Sigmoid colon (tissue), 6 donors: ENCODE measurements at regions not wholly inside any gene's neighbourhood (a gene's known extent, or its start where the extent isn't known, plus 50 kb on each side); places are given as distances from the start of the nearest gene placed in this dataset.

Experiments
- DNase-seq: peaks from one replicate; pipeline ENCODE4 v3.0.0-alpha.2; 2019
- H3K27ac ChIP-seq, 4 donors: fragments of 200-600 bp; sonication (generic); one replicate each; pipeline ENCODE4 v1.5.1; 2016 to 2019; ENCODE audit warnings: mild to moderate bottlenecking in 1 of 4
- H3K27me3 ChIP-seq, 3 donors: fragments of 200-600 bp; sonication (generic); one replicate each; pipeline ENCODE4 v1.5.1; 2019; ENCODE audit warnings: mild to moderate bottlenecking in 1 of 3
- H3K36me3 ChIP-seq, 4 donors: fragments of 200-600 bp; sonication (generic); one replicate each; pipeline ENCODE4 v1.5.1; 2016 to 2019
- H3K4me1 ChIP-seq, 4 donors: fragments of 200-600 bp; sonication (generic); one replicate each; pipeline ENCODE4 v1.5.1; 2017 to 2019
- H3K4me3 ChIP-seq, 4 donors: fragments of 200-600 bp; sonication (generic); one replicate each; pipeline ENCODE4 v1.5.1; 2017 to 2019; ENCODE audit warnings: mild to moderate bottlenecking in 2 of 4, moderate library complexity in 1 of 4
- H3K9me3 ChIP-seq, 4 donors: fragments of 200-600 bp in 3 of 4; sonication (generic) in 3 of 4; one replicate each; pipeline versions ENCODE4 v1.5.1 to v1.6.1; 2013 to 2019
- EP300 ChIP-seq, 4 donors: sonication (generic); formaldehyde crosslinking; IDR thresholded peaks; one replicate each; pipeline ENCODE4 v1.6.1; 2017; ENCODE audit warnings: antibody characterized with exemption in 4 of 4
- POLR2A ChIP-seq, 2 donors: fragments of 450-650 bp; IDR thresholded peaks; one replicate each; pipeline ENCODE4 v1.6.1; 2016; ENCODE audit warnings: antibody characterized with exemption in 2 of 2, mild to moderate bottlenecking in 2 of 2, moderate library complexity in 2 of 2
- POLR2AphosphoS5 ChIP-seq, 4 donors: sonication (generic); formaldehyde crosslinking; IDR thresholded peaks; one replicate each; pipeline ENCODE4 v1.6.1; 2017; ENCODE audit warnings: antibody characterized with exemption in 4 of 4
- WGBS, 2 donors: extraction: QIAGEN DNeasy Blood & Tissue Kit; methylation state at CpG; one replicate each; pipeline ENCODE4 v1.1.7; 2013; 5-methylcytosine and 5-hydroxymethylcytosine counted together
- intact Hi-C: fragments of 100-400 bp; cut with DNase I; formaldehyde crosslinking; loops from one replicate; pipeline ENCODE4 v1.15.1; 2023
- TF ChIP-seq, protein P1 (sequence below), 4 experiments: fragments of 450-650 bp in 3 of 4; fragments of 200-600 bp in 1 of 4; IDR thresholded peaks; one replicate each; pipeline ENCODE4 v1.5.1; 2016 to 2019; ENCODE audit warnings: antibody characterized with exemption in 4 of 4, mild to moderate bottlenecking in 3 of 4, moderate library complexity in 2 of 4
- donor health status: healthy with polysubstance abuse.
- donor health status: healthy.

- peaks cover 0 to 3% (median 0%) of the 10 kb centered on the region in 4 donors for H3K4me1 ChIP-seq
- no peak for TF ChIP-seq POLR2A (IDR thresholded peaks at IDR 0.05)
- no peak for TF ChIP-seq EP300 (IDR thresholded peaks at IDR 0.05)
- TF ChIP-seq POLR2AphosphoS5 (IDR thresholded peaks at IDR 0.05) = no peak
- TF ChIP-seq, protein P1, sequence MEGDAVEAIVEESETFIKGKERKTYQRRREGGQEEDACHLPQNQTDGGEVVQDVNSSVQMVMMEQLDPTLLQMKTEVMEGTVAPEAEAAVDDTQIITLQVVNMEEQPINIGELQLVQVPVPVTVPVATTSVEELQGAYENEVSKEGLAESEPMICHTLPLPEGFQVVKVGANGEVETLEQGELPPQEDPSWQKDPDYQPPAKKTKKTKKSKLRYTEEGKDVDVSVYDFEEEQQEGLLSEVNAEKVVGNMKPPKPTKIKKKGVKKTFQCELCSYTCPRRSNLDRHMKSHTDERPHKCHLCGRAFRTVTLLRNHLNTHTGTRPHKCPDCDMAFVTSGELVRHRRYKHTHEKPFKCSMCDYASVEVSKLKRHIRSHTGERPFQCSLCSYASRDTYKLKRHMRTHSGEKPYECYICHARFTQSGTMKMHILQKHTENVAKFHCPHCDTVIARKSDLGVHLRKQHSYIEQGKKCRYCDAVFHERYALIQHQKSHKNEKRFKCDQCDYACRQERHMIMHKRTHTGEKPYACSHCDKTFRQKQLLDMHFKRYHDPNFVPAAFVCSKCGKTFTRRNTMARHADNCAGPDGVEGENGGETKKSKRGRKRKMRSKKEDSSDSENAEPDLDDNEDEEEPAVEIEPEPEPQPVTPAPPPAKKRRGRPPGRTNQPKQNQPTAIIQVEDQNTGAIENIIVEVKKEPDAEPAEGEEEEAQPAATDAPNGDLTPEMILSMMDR (IDR thresholded peaks at IDR 0.05) = no peak
- intact Hi-C loops = no loop called here
- 93 to 96% methylated on average over 21 of the region's 21 CpGs for WGBS, 2 donors
- no peaks in the 10 kb centered on the region for H3K27me3 ChIP-seq
- H3K4me3 ChIP-seq = no peak overlapping the region
- DNase-seq = no peak
- no peak overlapping the region for H3K27ac ChIP-seq
- no peaks in the 10 kb centered on the region for H3K36me3 ChIP-seq
- H3K9me3 ChIP-seq = no peaks in the 10 kb centered on the region
Observed at GRCh38 chr6:163640641-163641040, 226.1 kb downstream of the QKI start.

DNA sequence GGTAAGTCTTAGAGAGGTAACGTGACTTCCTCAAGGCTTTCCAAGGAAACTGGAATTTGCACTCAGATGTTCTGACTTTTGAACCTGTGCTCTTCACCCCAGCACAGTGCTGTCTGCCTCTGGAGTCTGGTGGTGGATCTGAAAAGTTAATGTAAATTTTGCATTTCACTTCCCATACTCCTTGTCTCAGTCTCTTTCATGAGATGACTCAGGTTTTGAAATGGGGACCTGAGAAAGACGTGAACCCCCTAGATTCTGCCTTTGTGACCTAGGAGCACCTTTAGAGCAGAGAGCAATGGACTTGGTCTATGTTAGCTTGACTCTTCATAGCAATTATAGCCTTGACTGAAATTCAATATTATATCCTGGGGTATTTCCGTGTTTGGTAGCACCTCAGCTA is 223.0 kb downstream of the QKI start:
- H3K4me3 ChIP-seq = no peak overlapping the region
- H3K4me1 ChIP-seq = no peaks in the 10 kb centered on the region
- H3K36me3 ChIP-seq = no peaks in the 10 kb centered on the region
- WGBS, 2 donors = 51 to 70% methylated on average over 3 of the region's 3 CpGs
- intact Hi-C loops = no loop called here
- no peak for TF ChIP-seq POLR2AphosphoS5 (IDR thresholded peaks at IDR 0.05)
- no peak for TF ChIP-seq POLR2A (IDR thresholded peaks at IDR 0.05)
- no peak for TF ChIP-seq EP300 (IDR thresholded peaks at IDR 0.05)
- TF ChIP-seq, protein P1 (IDR thresholded peaks at IDR 0.05) = no peak
- no peak for DNase-seq
- no peak overlapping the region for H3K27ac ChIP-seq
- no peaks in the 10 kb centered on the region for H3K9me3 ChIP-seq
- peaks cover 0 to 5% (median 0%) of the 10 kb centered on the region in 3 donors for H3K27me3 ChIP-seq

DNA sequence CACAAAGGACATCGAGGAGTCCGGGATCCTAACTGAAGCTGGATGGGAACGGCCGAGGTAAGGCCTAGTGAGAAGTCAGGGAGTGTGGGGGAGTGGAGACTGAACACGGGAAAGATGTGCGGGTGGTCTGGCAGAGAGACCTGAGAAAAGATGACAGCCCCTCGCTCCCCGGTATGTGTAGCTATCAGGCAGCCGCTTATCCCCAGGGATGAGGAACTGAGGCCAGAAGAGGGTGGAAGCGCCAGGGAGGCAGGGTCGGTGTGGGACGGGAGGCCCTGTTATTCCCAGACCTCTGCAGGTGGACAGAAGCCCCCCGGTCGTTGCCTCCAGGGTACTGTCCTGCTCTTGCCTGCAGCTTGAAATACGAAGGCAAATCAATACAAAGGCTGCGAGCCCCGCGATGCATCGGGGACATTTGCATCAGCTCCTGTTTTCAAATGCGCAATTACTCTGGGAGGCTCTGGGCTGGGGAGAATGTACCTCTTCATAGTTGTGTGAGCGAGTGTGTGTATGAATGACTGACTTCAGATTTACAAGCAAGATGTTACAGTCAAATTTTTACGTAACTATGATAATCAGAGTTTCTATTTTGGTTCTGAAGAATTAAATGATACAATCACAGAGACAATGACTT is 221.3 kb downstream of the QKI start:
- no peak for DNase-seq
- WGBS, 2 donors = 75 to 78% methylated on average over 22 of the region's 22 CpGs
- TF ChIP-seq, protein P1 (IDR thresholded peaks at IDR 0.05) = no peak
- no peak for TF ChIP-seq POLR2A (IDR thresholded peaks at IDR 0.05)
- TF ChIP-seq POLR2AphosphoS5 (IDR thresholded peaks at IDR 0.05) = no peak
- no peak for TF ChIP-seq EP300 (IDR thresholded peaks at IDR 0.05)
- Histone ChIP-seq H3K9me3 (no peaks in the 10 kb centered on the region), H3K27ac (no peak overlapping the region), H3K36me3 (no peaks in the 10 kb centered on the region), H3K4me1 (no peaks in the 10 kb centered on the region), H3K4me3 (no peak overlapping the region), H3K27me3 (peaks cover 2 to 22% (median 3%) of the 10 kb centered on the region in 3 donors)
- intact Hi-C loops = no loop called here

- DNase-seq = no peak
- Histone ChIP-seq H3K27me3 (peaks cover 2 to 27% (median 6%) of the 10 kb centered on the region in 3 donors), H3K36me3 (no peaks in the 10 kb centered on the region), H3K9me3 (no peaks in the 10 kb centered on the region), H3K4me3 (no peak overlapping the region), H3K27ac (no peak overlapping the region), H3K4me1 (no peaks in the 10 kb centered on the region)
- 95 to 96% methylated on average over 6 of the region's 6 CpGs for WGBS, 2 donors
- TF ChIP-seq EP300 (IDR thresholded peaks at IDR 0.05) = no peak
- intact Hi-C loops = no loop called here
Observed at GRCh38 chr6:163635315-163635714, 220.8 kb downstream of the QKI start.

DNA sequence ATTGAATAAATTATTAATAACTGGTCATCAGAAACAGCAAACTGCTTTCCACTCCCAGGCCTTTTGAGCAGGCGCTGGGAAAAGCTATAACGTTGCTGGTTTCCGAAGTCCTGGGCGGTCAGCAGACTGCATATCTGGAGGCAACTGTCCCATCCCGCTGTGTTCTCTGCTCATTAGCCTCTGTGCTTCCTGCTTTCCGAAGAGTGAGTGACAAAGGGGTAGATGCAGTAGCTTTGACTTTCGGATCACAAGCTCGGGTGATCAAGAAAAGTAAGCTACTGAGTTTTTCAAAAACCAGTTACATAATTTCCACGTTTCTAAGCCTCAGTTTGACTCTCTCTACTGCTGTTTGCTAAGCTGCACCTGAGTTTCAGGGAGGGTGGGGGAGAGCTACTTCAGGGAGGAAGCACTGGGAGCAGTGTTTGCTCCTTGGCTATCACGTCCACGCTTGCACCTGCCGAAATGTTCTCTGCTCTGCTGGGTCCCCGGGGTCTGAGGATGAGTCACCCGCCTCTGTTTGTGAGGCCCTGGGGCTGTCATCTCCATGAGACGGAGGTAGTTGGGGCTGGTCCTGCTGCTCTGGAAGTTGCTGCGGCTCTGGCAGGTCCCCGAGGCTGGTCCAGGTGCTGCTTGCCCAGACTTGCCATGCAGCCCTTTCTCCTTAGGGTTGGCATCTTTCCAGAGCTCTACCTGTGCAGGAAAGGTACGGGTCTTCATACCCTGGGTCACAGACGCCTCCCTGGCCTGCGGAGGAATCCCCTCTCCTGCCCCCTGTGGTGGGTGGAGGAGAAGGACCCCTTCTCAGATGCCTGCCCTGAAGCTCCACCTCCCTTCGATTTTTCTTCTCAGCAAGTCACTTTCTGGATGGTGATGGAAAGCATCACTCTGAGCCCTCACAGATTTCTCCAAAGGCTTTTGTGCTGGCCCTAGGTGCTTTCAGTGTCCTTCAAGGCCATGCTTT is 220.0 kb downstream of the QKI start:
- H3K4me1 ChIP-seq = no peaks in the 10 kb centered on the region
- H3K27ac ChIP-seq = no peak overlapping the region
- DNase-seq = no peak
- peaks cover 0 to 2% (median 0%) of the 10 kb centered on the region in 4 donors for H3K9me3 ChIP-seq
- H3K4me3 ChIP-seq = no peak overlapping the region
- H3K27me3 ChIP-seq = peaks cover 2 to 27% (median 6%) of the 10 kb centered on the region in 3 donors
- WGBS, 2 donors = 63 to 80% methylated on average over 21 of the region's 21 CpGs
- no peaks in the 10 kb centered on the region for H3K36me3 ChIP-seq
- intact Hi-C loops = no loop called here
- TF ChIP-seq, protein P1 (IDR thresholded peaks at IDR 0.05) = no peak
- TF ChIP-seq EP300 (IDR thresholded peaks at IDR 0.05) (no peak), POLR2A (IDR thresholded peaks at IDR 0.05) (no peak), POLR2AphosphoS5 (IDR thresholded peaks at IDR 0.05) (no peak)
